Ureter (tissue), 1 donor: ENCODE measurements at regions not wholly inside any gene's neighbourhood (a gene's known extent, or its start where the extent isn't known, plus 50 kb on each side); places are given as distances from the start of the nearest gene placed in this dataset.
"Not testable (repeated sequence)": the region's sequence is repeated elsewhere in the genome, so short reads cannot be mapped to it uniquely, and the experiment has no call there.

Experiments
- DNase-seq: peaks from one replicate; pipeline ENCODE4 v3.0.0-alpha.2; 2020; ENCODE audit warnings: low spot score
- donor health status: DM: yes; HTN: yes; CAD: no.

- DNase-seq, result no peak
Observed at GRCh38 chr2:132272713-132273112, 111.0 kb upstream of the ANKRD30BL start.

DNA sequence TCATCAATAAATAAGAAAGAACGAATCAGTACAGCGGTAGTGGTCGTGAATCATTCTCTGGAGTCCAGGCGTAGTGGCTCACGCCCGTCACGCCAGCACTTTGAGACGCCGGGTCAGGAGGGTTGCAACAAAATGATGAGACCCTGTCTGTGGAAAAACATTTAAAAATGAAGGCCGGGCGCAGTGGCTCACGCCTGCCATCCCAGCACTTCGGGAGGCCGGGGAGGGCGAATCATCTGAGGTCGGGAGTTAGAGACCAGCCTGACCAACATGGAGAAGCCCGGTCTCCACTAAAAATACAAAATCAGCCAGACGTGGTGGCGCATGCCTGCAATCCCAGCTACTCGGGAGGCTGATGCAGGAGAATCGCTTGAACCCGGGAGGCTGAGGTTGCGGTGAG is 111.8 kb upstream of the ANKRD30BL start:
- not testable (repeated sequence) for DNase-seq

GRCh38 chr2:132274000-132274399 is 112.2 kb upstream of the ANKRD30BL start:
- no peak for DNase-seq

- no peak for DNase-seq
Observed at GRCh38 chr2:132275396-132275795, 113.6 kb upstream of the ANKRD30BL start.

DNA sequence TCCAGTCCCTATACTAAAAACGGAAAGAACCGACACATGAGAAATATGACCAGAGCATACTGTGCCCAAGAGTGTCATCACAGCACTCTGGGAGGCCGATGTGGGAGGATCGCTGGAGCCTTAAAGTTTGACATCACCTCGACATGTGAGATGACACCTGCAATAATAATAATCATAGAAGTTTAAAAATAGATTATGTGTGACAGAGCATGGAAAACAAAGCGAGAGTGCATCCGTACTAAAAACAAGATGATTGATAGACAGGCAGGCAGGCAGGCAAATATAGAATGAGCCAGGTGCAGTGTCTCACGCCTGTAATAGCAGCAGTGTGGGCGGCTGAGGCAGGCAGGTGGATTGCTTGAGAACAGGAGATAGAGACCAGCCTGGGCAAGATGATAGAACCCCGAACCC is 114.8 kb upstream of the ANKRD30BL start:
- no peak for DNase-seq

- DNase-seq, result no peak
Observed at GRCh38 chr2:132278267-132278666, 116.5 kb upstream of the ANKRD30BL start.

DNA sequence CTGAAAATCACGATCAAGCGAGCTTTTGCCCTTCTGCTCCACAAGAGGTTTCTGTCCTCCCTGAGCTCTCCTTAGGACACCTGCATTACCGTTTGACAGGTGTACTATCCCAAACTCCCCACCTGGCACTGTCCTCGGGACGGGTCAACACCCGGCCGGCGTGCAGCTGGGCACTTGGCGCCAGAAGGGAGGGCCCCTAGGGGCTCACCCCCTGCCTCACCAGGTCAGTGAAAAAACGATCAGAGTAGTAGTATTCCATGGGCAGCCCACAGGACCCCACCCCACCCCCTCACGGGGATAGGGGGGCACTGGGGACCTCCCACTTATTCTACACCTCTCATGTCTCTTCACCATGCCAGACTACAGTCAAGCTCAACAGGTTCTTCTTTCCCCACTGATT is 117.6 kb upstream of the ANKRD30BL start:
- DNase-seq, result no peak

GRCh38 chr2:132279930-132280615 is 118.3 kb upstream of the ANKRD30BL start:
- no peak for DNase-seq

GRCh38 chr2:132280912-132281311 is 119.2 kb upstream of the ANKRD30BL start:
- no peak for DNase-seq

DNA sequence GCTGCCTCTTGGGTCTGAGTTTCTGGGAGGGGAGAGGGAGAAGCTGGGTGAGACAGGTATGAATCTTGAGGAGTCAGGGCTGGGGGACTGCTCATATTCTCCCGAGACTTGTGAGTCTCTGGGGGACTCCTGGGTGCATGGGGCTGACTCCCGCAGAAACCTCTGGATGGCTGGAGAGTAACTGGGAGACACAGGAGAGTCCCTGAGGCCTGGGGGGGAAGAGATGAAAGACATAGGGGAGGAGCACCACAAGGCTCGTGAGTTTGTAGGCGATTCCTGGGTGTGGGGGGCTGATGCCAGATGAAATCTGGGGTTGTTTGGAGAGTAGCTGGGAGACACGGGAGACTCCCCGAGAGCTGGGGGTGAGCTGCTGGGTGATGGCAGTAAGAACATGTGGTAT is 120.4 kb upstream of the ANKRD30BL start:
- DNase-seq, result not testable (repeated sequence)

DNA sequence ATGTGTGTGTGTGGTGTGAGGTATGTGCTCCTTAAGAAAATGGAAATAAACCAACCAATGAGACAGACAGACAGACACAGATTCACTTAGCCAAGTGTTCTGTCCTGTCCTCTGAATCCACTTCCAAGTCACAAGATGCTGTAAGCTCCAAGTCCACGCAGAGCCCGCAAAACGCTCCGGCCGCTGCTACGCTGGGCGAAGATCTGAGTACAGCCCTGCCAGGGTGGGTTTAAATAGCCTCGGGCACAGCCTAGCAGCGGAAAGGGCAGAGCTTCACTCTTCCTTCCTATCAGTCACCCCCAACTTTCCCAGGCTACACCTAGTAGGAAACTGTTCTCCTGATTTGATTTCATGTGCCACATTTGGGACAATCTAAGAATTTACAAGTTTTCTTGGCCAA is 121.2 kb upstream of the ANKRD30BL start:
- no peak for DNase-seq

- DNase-seq, result not testable (repeated sequence)
Observed at GRCh38 chr2:132286289-132286911, 124.6 kb upstream of the ANKRD30BL start.

- peak; percentile 64 for DNase-seq
Observed at GRCh38 chr2:132287910-132288309, 126.2 kb upstream of the ANKRD30BL start.

DNA sequence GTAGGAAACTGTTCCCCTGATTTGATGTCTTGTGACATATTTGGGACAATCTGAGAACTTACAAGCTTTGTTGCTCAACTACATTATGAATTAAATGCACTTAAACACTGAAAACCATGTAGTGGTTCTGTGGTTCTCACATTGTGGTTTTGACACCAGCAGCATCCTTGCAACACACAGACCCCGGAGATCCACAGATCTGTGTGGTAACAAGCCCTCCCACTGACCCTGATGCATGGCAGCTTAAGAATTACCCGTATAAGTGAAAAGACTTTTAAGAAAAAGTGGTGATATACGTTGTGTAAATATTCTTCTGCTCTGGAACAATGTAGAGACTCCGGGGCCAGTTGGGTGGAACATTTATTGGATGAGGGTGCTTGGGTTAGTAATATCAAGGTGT is 127.4 kb upstream of the ANKRD30BL start:
- not testable (repeated sequence) for DNase-seq

- DNase-seq, result not testable (repeated sequence)
Observed at GRCh38 chr2:132289812-132290211, 126.8 kb upstream of the GPR39 start.

- DNase-seq, result not testable (repeated sequence)
Observed at GRCh38 chr2:132300592-132301378, 115.8 kb upstream of the GPR39 start.

- DNase-seq, result peak; percentile 75
Observed at GRCh38 chr2:132304661-132305380, 111.8 kb upstream of the GPR39 start.

GRCh38 chr2:132307613-132308198 is 108.9 kb upstream of the GPR39 start:
- DNase-seq, result not testable (repeated sequence)

DNA sequence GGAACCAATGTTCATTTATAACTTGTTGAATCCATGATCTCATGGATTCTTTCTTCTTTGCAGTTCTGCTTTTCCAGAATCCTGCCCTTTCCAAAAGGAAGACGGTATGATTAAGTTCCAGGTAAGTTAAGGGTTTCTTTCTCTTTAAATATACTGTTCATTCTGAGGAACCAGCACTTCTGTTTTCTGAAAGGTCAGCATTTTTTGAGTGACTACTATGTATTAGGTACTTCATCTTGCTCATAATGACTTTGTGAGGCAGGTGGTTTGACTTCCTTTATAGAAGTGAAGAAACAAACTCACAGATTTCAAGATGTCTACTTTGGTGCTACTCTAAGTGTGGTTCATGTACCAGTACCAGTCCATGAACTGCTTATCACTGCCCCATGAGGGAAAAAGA is 107.4 kb upstream of the GPR39 start:
- DNase-seq, result not testable (repeated sequence)

GRCh38 chr2:132315546-132315945 is 101.1 kb upstream of the GPR39 start:
- DNase-seq, result not testable (repeated sequence)

DNA sequence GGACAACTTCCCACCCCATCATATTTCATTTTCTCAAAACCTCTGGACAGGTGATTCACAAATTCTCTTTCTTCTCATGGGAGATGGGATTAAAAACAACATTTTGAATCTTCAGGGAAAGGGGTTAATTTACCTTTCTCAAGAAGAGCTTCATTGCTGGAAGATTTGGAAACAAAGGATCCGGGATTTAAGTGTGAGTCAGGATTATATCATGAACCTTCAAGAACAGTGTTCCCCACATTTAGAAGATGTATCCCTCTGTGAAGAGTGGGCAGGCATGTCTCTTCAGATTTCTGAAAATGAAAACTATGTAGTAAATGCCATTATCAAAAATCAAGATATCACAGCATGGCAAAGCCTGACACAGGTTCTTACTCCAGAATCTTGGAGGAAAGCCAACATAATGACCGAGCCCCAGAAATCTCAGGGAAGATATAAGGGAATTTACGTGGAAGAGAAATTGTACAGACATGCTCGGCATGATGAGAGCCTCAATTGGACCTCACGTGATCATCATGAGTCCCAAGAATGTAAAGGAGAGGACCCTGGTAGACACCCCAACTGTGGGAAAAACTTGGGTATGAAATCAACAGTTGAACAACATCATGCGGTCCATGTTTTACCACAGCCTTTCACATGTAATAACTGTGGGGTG is 99.5 kb upstream of the GPR39 start:
- DNase-seq, result not testable (repeated sequence)
